H9 (cell line): ENCODE measurements at regions not wholly inside any gene's neighbourhood (a gene's known extent, or its start where the extent isn't known, plus 50 kb on each side); places are given as distances from the start of the nearest gene placed in this dataset.

Experiments used
- DNase-seq: peaks from one replicate; pipeline ENCODE4 v3.0.0-alpha.2; 2017
- H2AFZ ChIP-seq: one replicate; pipeline ENCODE4 v1.6.1; 2013; ENCODE audit warnings: mild to moderate bottlenecking, low read length, control low read depth, moderate library complexity
- H2AK5ac ChIP-seq: 2 replicates; pipeline ENCODE4 v1.6.1; 2013; ENCODE audit warnings: low read length, control low read depth, mixed read lengths; ENCODE audit not compliant: insufficient read length
- H2BK120ac ChIP-seq: one replicate; pipeline ENCODE4 v1.6.1; 2013; ENCODE audit warnings: low read depth, mild to moderate bottlenecking, low read length, control low read depth, inconsistent platforms; ENCODE audit not compliant: poor library complexity, severe bottlenecking
- H2BK12ac ChIP-seq: 2 replicates; pipeline ENCODE4 v1.6.1; 2013; ENCODE audit warnings: low read length, control low read depth, mixed read lengths, low read depth; ENCODE audit not compliant: insufficient read length
- H2BK15ac ChIP-seq: 2 replicates; pipeline ENCODE4 v1.6.1; 2013; ENCODE audit warnings: low read depth, low read length, control low read depth
- H2BK20ac ChIP-seq: one replicate; pipeline ENCODE4 v1.6.1; 2013; ENCODE audit warnings: low read depth, mild to moderate bottlenecking, low read length, control low read depth, inconsistent platforms; ENCODE audit not compliant: poor library complexity, severe bottlenecking
- H2BK5ac ChIP-seq: 2 replicates; pipeline ENCODE4 v1.6.1; 2013; ENCODE audit warnings: low read length, control low read depth, mixed read lengths; ENCODE audit not compliant: insufficient read length
- H3K14ac ChIP-seq: 2 replicates; pipeline ENCODE4 v1.6.1; 2013; ENCODE audit warnings: low read length, control low read depth; ENCODE audit not compliant: insufficient read depth
- H3K18ac ChIP-seq: 2 replicates; pipeline ENCODE4 v1.6.1; 2013; ENCODE audit warnings: low read depth, mild to moderate bottlenecking, mixed read lengths, low read length, control low read depth; ENCODE audit not compliant: insufficient read length
- H3K23ac ChIP-seq: 2 replicates; pipeline ENCODE4 v1.6.1; 2013; ENCODE audit warnings: low read length, control low read depth, mixed read lengths, low read depth; ENCODE audit not compliant: insufficient read length
- H3K23me2 ChIP-seq: 2 replicates; pipeline ENCODE4 v1.6.1; 2013; ENCODE audit warnings: low read depth, mild to moderate bottlenecking, mixed read lengths, low read length, control low read depth; ENCODE audit not compliant: insufficient read length, poor library complexity, severe bottlenecking
- H3K27ac ChIP-seq: 2 replicates; pipeline ENCODE4 v1.5.1; 2013; ENCODE audit warnings: low read length, control low read depth, mixed read lengths, low read depth; ENCODE audit not compliant: insufficient read length
- H3K27me3 ChIP-seq: 2 replicates; pipeline ENCODE4 v1.6.1; 2013; ENCODE audit warnings: low read length, control low read depth, inconsistent platforms; ENCODE audit not compliant: insufficient read depth
- H3K4ac ChIP-seq: 2 replicates; pipeline ENCODE4 v1.6.1; 2013; ENCODE audit warnings: low read depth, mild to moderate bottlenecking, control low read depth, inconsistent platforms, low read length, moderate library complexity
- H3K4me1 ChIP-seq: 2 replicates; pipeline ENCODE4 v1.6.1; 2013; ENCODE audit warnings: low read length, control low read depth, inconsistent platforms; ENCODE audit not compliant: insufficient read depth
- H3K4me2 ChIP-seq: 2 replicates; pipeline ENCODE4 v1.6.1; 2013; ENCODE audit warnings: low read length, control low read depth, mixed read lengths; ENCODE audit not compliant: insufficient read length, insufficient read depth
- H3K56ac ChIP-seq: 2 replicates; pipeline ENCODE4 v1.6.1; 2013; ENCODE audit warnings: low read depth, mild to moderate bottlenecking, mixed read lengths, low read length, control low read depth; ENCODE audit not compliant: insufficient read length
- H3K79me1 ChIP-seq: 2 replicates; pipeline ENCODE4 v1.6.1; 2013; ENCODE audit warnings: low read depth, mild to moderate bottlenecking, moderate library complexity, low read length, control low read depth, inconsistent platforms; ENCODE audit not compliant: insufficient read depth, poor library complexity, severe bottlenecking
- H3K79me2 ChIP-seq: 2 replicates; pipeline ENCODE4 v1.6.1; 2013; ENCODE audit warnings: low read length, control low read depth, inconsistent platforms; ENCODE audit not compliant: insufficient read depth
- H3K9ac ChIP-seq: 2 replicates; pipeline ENCODE4 v1.6.1; 2013; ENCODE audit warnings: low read length, control low read depth, mixed read lengths; ENCODE audit not compliant: insufficient read length; ENCODE audit errors: extremely low read depth
- H3K9me3 ChIP-seq: one replicate; pipeline ENCODE4 v1.6.1; 2013; ENCODE audit warnings: low read depth, low read length, inconsistent platforms; ENCODE audit not compliant: control insufficient read depth
- H3T11ph ChIP-seq: one replicate; pipeline ENCODE4 v1.6.1; 2013; ENCODE audit warnings: mild to moderate bottlenecking, low read length, control low read depth, inconsistent platforms
- H4K20me1 ChIP-seq: one replicate; pipeline ENCODE4 v1.6.1; 2013; ENCODE audit not compliant: control insufficient read depth, insufficient read length, insufficient read depth
- H4K5ac ChIP-seq: 2 replicates; pipeline ENCODE4 v1.6.1; 2013; ENCODE audit warnings: low read depth, mild to moderate bottlenecking, mixed read lengths, low read length, control low read depth; ENCODE audit not compliant: insufficient read length
- H4K8ac ChIP-seq: replicated peaks from 2 replicates; pipeline ENCODE4 v1.6.1; 2013; ENCODE audit warnings: low read length, control low read depth, mixed read lengths, low read depth; ENCODE audit not compliant: insufficient read length
- H4K91ac ChIP-seq: 2 replicates; pipeline ENCODE4 v1.6.1; 2013; ENCODE audit warnings: low read depth, mild to moderate bottlenecking, moderate library complexity, mixed read lengths, low read length, control low read depth; ENCODE audit not compliant: insufficient read length
- H3K27ac Mint-ChIP-seq, 3 experiments: 2 replicates in 2 of 3; 3 replicates in 1 of 3; pipeline ENCODE4 v1.8.0; 2020 to 2021; ENCODE audit warnings: mixed read lengths in 3 of 3, mild to moderate bottlenecking in 1 of 3, moderate library complexity in 1 of 3
- H3K27me3 Mint-ChIP-seq: 2 replicates; pipeline ENCODE4 v1.8.0; 2021; ENCODE audit warnings: low read depth, mild to moderate bottlenecking, moderate library complexity, mixed read lengths
- H3K36me3 Mint-ChIP-seq, 3 experiments: 2 replicates in 2 of 3; 3 replicates in 1 of 3; pipeline ENCODE4 v1.8.0; 2020 to 2021; ENCODE audit warnings: low read depth in 3 of 3, mixed read lengths in 3 of 3; ENCODE audit not compliant: insufficient read depth in 1 of 3
- H3K4me1 Mint-ChIP-seq, 2 experiments: 2 replicates each; pipeline ENCODE4 v1.8.0; 2020; ENCODE audit warnings: mixed read lengths in 2 of 2
- H3K4me3 Mint-ChIP-seq, 2 experiments: 2 replicates in 1 of 2; 3 replicates in 1 of 2; pipeline ENCODE4 v1.8.0; 2020 to 2021; ENCODE audit warnings: mild to moderate bottlenecking in 2 of 2, mixed read lengths in 2 of 2, moderate library complexity in 1 of 2
- H3K9me3 Mint-ChIP-seq, 2 experiments: 2 replicates in 1 of 2; 3 replicates in 1 of 2; pipeline ENCODE4 v1.8.0; 2020; ENCODE audit warnings: mild to moderate bottlenecking in 2 of 2, mixed read lengths in 2 of 2, moderate library complexity in 1 of 2
- CTCF ChIP-seq: fragments of 200-600 bp; sonication (generic); conservative IDR thresholded peaks from 3 replicates; pipeline ENCODE4 v1.8.0; 2021; ENCODE audit warnings: antibody characterized with exemption, mild to moderate bottlenecking
- WGBS: extraction: QIAGEN DNeasy Blood & Tissue Kit; methylation state at CpG from one replicate; pipeline ENCODE4 v1.1.7; 2013; ENCODE audit warnings: missing lambda C conversion rate, low lambda C conversion rate, mixed read lengths; ENCODE audit not compliant: insufficient read length; ENCODE audit errors: extremely low coverage; 5-methylcytosine and 5-hydroxymethylcytosine counted together

GRCh38 chr22:47564158-47564450 lies 801.7 kb downstream of the TBC1D22A start:
- Mint-ChIP-seq H3K27me3 (peaks cover 9% of the 10 kb centered on the region), H3K4me1 (no peaks in the 10 kb centered on the region), H3K36me3 (peaks cover 3 to 55% (median 34%) of the 10 kb centered on the region in 3 experiments; a peak in 6 of 7 replicates), H3K27ac (no peak overlapping the region), H3K4me3 (no peak overlapping the region), H3K9me3 (peaks cover 47 to 99% of the 10 kb centered on the region in 2 experiments)
- Histone ChIP-seq H3K14ac (no peak overlapping the region), H3K9ac (no peak overlapping the region), H2BK12ac (no peak overlapping the region), H3K79me2 (no peaks in the 10 kb centered on the region), H2BK20ac (no peak overlapping the region), H4K20me1 (no peaks in the 10 kb centered on the region), H3K23me2 (no peaks in the 10 kb centered on the region), H3K18ac (no peak overlapping the region), H3K56ac (no peak overlapping the region), H3K27me3 (no peaks in the 10 kb centered on the region), H3K27ac (no peak overlapping the region), H3T11ph (no peak overlapping the region), H2AFZ (no peak overlapping the region), H2BK120ac (no peak overlapping the region), H3K4me2 (no peak overlapping the region), H3K79me1 (no peaks in the 10 kb centered on the region), H3K9me3 (peaks cover 82% of the 10 kb centered on the region), H2BK15ac (no peak overlapping the region), H2AK5ac (no peak overlapping the region), H4K5ac (no peak overlapping the region), H3K4me1 (no peaks in the 10 kb centered on the region), H4K91ac (no peak overlapping the region), H3K23ac (no peak overlapping the region), H4K8ac (no peak overlapping the region), H2BK5ac (no peak overlapping the region), H3K4ac (no peak overlapping the region)
- DNase-seq, result no peak
- WGBS, result no CpG with 5 or more reads among the region's 12 CpGs
- no peak for TF ChIP-seq CTCF
